ENCODE measurements at regions not wholly inside any gene's neighbourhood (a gene's known extent, or its start where the extent isn't known, plus 50 kb on each side); places are given as distances from the start of the nearest gene placed in this dataset.

DNA sequence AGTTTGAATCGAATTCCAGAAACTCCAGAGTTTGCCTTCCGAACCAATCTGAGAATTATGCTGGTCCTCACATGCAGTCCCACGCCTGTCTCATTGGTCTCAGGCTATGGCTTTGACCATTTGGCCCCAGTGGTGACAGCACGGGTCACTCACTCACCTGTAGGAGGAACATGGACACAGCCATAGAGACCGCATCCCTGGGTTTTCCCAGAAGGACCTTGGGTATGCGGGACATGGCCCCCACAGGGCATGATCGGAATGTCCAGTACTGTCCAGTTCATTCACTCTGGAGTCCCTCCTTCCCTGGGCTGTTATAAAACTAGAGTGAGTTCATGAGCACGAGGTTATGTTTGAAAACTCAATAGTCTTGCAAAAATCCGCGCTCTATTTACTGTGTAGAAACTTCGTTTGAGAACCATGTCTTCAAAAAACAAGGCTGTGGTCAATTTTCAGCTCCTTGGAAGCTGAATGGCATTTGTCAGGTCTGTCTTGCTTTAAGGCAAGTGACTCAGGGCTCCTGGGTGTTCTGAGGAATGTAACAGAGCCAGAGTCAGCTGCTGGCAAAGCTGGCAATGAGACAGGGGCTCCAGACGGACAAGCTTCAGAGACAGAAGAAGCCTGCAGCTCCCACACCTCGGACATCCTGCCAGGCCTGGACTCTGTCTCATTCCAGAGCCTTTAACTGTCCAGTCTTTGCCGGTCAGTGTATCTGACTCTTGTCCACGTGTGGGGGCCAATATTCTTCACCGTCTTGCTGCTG, 86.7 kb upstream of the TMEM18 start:
- TF ChIP-seq, protein P1, sequence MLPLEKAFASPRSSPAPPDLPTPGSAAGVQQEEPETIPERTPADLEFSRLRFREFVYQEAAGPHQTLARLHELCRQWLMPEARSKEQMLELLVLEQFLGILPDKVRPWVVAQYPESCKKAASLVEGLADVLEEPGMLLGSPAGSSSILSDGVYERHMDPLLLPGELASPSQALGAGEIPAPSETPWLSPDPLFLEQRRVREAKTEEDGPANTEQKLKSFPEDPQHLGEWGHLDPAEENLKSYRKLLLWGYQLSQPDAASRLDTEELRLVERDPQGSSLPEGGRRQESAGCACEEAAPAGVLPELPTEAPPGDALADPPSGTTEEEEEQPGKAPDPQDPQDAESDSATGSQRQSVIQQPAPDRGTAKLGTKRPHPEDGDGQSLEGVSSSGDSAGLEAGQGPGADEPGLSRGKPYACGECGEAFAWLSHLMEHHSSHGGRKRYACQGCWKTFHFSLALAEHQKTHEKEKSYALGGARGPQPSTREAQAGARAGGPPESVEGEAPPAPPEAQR (tag by site-specific recombination; IDR thresholded peaks at IDR 0.05): no peak
- TF ChIP-seq, protein P2, sequence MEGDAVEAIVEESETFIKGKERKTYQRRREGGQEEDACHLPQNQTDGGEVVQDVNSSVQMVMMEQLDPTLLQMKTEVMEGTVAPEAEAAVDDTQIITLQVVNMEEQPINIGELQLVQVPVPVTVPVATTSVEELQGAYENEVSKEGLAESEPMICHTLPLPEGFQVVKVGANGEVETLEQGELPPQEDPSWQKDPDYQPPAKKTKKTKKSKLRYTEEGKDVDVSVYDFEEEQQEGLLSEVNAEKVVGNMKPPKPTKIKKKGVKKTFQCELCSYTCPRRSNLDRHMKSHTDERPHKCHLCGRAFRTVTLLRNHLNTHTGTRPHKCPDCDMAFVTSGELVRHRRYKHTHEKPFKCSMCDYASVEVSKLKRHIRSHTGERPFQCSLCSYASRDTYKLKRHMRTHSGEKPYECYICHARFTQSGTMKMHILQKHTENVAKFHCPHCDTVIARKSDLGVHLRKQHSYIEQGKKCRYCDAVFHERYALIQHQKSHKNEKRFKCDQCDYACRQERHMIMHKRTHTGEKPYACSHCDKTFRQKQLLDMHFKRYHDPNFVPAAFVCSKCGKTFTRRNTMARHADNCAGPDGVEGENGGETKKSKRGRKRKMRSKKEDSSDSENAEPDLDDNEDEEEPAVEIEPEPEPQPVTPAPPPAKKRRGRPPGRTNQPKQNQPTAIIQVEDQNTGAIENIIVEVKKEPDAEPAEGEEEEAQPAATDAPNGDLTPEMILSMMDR (tag by site-specific recombination; IDR thresholded peaks at IDR 0.05): no peak
- TF ChIP-seq ZNF707 (tag by site-specific recombination; IDR thresholded peaks at IDR 0.05) (no peak), ZNF629 (tag by site-specific recombination; IDR thresholded peaks at IDR 0.05) (no peak), ZNF341 (tag by site-specific recombination; IDR thresholded peaks at IDR 0.05; ENCODE audit: low read depth) (no peak), ZNF416 (tag by site-specific recombination; IDR thresholded peaks at IDR 0.05) (no peak)
